Stomach (tissue), 4 donors: ENCODE measurements at regions not wholly inside any gene's neighbourhood (a gene's known extent, or its start where the extent isn't known, plus 50 kb on each side); places are given as distances from the start of the nearest gene placed in this dataset.

ENCODE experiments used
- EP300 ChIP-seq: sonication (generic); formaldehyde crosslinking; IDR thresholded peaks from one replicate; pipeline ENCODE4 v1.6.1; 2017; ENCODE audit warnings: antibody characterized with exemption
- POLR2A ChIP-seq, 4 donors: fragments of 450-650 bp; IDR thresholded peaks; one replicate each; pipeline ENCODE4 v1.6.1; 2016; ENCODE audit warnings: antibody characterized with exemption in 4 of 4, control low read depth in 2 of 4, mild to moderate bottlenecking in 1 of 4, moderate library complexity in 1 of 4
- POLR2AphosphoS5 ChIP-seq, 3 donors: sonication (generic); formaldehyde crosslinking; IDR thresholded peaks; one replicate each; pipeline ENCODE4 v1.6.1; 2016; ENCODE audit warnings: antibody characterized with exemption in 3 of 3
- TF ChIP-seq, protein P1 (sequence below), 7 experiments: fragments of 450-650 bp in 4 of 7; fragments of 200-600 bp in 3 of 7; sonication (generic) in 3 of 7; IDR thresholded peaks; one replicate each; pipeline ENCODE4 v1.5.1; 2016 to 2019; ENCODE audit warnings: antibody characterized with exemption in 7 of 7, control low read depth in 2 of 7, mild to moderate bottlenecking in 1 of 7

- TF ChIP-seq, protein P1, sequence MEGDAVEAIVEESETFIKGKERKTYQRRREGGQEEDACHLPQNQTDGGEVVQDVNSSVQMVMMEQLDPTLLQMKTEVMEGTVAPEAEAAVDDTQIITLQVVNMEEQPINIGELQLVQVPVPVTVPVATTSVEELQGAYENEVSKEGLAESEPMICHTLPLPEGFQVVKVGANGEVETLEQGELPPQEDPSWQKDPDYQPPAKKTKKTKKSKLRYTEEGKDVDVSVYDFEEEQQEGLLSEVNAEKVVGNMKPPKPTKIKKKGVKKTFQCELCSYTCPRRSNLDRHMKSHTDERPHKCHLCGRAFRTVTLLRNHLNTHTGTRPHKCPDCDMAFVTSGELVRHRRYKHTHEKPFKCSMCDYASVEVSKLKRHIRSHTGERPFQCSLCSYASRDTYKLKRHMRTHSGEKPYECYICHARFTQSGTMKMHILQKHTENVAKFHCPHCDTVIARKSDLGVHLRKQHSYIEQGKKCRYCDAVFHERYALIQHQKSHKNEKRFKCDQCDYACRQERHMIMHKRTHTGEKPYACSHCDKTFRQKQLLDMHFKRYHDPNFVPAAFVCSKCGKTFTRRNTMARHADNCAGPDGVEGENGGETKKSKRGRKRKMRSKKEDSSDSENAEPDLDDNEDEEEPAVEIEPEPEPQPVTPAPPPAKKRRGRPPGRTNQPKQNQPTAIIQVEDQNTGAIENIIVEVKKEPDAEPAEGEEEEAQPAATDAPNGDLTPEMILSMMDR (IDR thresholded peaks at IDR 0.05): no peak
- TF ChIP-seq POLR2AphosphoS5 (IDR thresholded peaks at IDR 0.05) (no peak), POLR2A (IDR thresholded peaks at IDR 0.05) (no peak), EP300 (no peak)
These were observed 133.1 kb downstream of the TFPI2 start for GRCh38 chr7:93757426-93757825.
